Hepatocyte (in vitro differentiated cells): ENCODE measurements at regions not wholly inside any gene's neighbourhood (a gene's known extent, or its start where the extent isn't known, plus 50 kb on each side); places are given as distances from the start of the nearest gene placed in this dataset.

Experiments
- DNase-seq: peaks from one replicate; pipeline ENCODE4 v3.0.0-alpha.2; 2016; ENCODE audit warnings: low spot score
- H2AFZ ChIP-seq: fragments of 200-600 bp; sonication (generic); 2 replicates; pipeline ENCODE4 v1.6.0; 2016; ENCODE audit warnings: antibody characterized with exemption, mild to moderate bottlenecking
- H3K27ac ChIP-seq: fragments of 200-600 bp; sonication (generic); 2 replicates; pipeline ENCODE4 v1.5.1; 2016; ENCODE audit warnings: mild to moderate bottlenecking
- H3K27me3 ChIP-seq: fragments of 200-600 bp; sonication (generic); 2 replicates; pipeline ENCODE4 v1.6.1; 2016
- H3K36me3 ChIP-seq: fragments of 200-600 bp; sonication (generic); replicated peaks from 2 replicates; pipeline ENCODE4 v1.5.1; 2016; ENCODE audit warnings: low read depth; ENCODE audit not compliant: insufficient read depth
- H3K4me1 ChIP-seq: fragments of 200-600 bp; sonication (generic); 2 replicates; pipeline ENCODE4 v1.5.1; 2016; ENCODE audit warnings: mild to moderate bottlenecking, moderate library complexity; ENCODE audit not compliant: insufficient read depth
- H3K4me2 ChIP-seq: fragments of 200-600 bp; sonication (generic); 2 replicates; pipeline ENCODE4 v1.6.0; 2016
- H3K4me3 ChIP-seq: fragments of 200-600 bp; sonication (generic); 2 replicates; pipeline ENCODE4 v1.5.1; 2016; ENCODE audit warnings: mild to moderate bottlenecking
- H3K79me2 ChIP-seq: fragments of 200-600 bp; sonication (generic); 2 replicates; pipeline ENCODE4 v1.6.0; 2017; ENCODE audit warnings: mild to moderate bottlenecking
- H3K9me2 ChIP-seq: fragments of 200-600 bp; sonication (generic); replicated peaks from 2 replicates; pipeline ENCODE4 v1.6.0; 2017; ENCODE audit warnings: mild to moderate bottlenecking; ENCODE audit not compliant: insufficient read depth
- H3K9me3 ChIP-seq: fragments of 200-600 bp; sonication (generic); 2 replicates; pipeline ENCODE4 v1.5.1; 2016; ENCODE audit warnings: low read depth, mild to moderate bottlenecking
- H4K20me1 ChIP-seq: fragments of 200-600 bp; sonication (generic); 2 replicates; pipeline ENCODE4 v1.6.0; 2016; ENCODE audit warnings: mild to moderate bottlenecking; ENCODE audit not compliant: insufficient read depth, poor library complexity, severe bottlenecking
- EZH2 ChIP-seq: fragments of 200-600 bp; sonication (generic); IDR thresholded peaks from 2 replicates; pipeline ENCODE4 v1.6.1; 2016; ENCODE audit warnings: antibody characterized with exemption, mild to moderate bottlenecking, borderline replicate concordance
- EZH2phosphoT487 ChIP-seq: fragments of 200-600 bp; sonication (generic); IDR thresholded peaks from one replicate; pipeline ENCODE4 v1.6.1; 2018; ENCODE audit warnings: antibody characterized with exemption, mild to moderate bottlenecking, low read depth, moderate library complexity; ENCODE audit not compliant: unreplicated experiment, severe bottlenecking
- WGBS: methylation state at CpG from one replicate; pipeline ENCODE4 v1.1.6; 2016; ENCODE audit warnings: low lambda C conversion rate; ENCODE audit errors: missing lambda C conversion rate; 5-methylcytosine and 5-hydroxymethylcytosine counted together
- TF ChIP-seq, protein P1 (sequence below): fragments of 200-600 bp; sonication (generic); IDR thresholded peaks from 2 replicates; pipeline ENCODE4 v1.5.1; 2016; ENCODE audit warnings: antibody characterized with exemption, mild to moderate bottlenecking; ENCODE audit not compliant: poor library complexity

DNA sequence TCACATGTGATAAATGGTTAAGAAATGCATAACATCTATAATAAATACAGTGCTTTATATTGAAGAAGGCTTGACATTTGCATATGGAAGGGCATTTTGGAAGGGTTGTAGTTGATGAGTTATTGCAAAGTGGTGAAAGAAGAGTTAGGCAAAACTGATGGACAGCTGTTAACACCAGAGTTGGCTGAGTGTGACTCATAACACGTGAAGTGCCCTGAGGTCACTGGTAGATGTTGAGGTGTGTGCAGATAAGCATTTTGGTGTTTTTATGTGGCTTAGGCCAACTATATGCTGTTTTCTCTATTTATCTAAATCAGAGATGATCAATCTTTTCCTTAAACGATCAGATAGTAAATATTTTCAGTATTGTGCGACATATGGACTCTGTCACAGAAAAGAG, 154.3 kb upstream of the KCNH7 start:
- no peaks in the 10 kb centered on the region for H3K79me2 ChIP-seq
- H4K20me1 ChIP-seq = no peaks in the 10 kb centered on the region
- H3K4me3 ChIP-seq = no peak overlapping the region
- H2AFZ ChIP-seq = no peak overlapping the region
- no peak overlapping the region for H3K27ac ChIP-seq
- no peak for DNase-seq
- H3K4me1 ChIP-seq = no peaks in the 10 kb centered on the region
- H3K9me3 ChIP-seq = no peaks in the 10 kb centered on the region
- H3K27me3 ChIP-seq = no peaks in the 10 kb centered on the region
- 80% methylated on average over 3 of the region's 3 CpGs for WGBS
- TF ChIP-seq EZH2phosphoT487 (no peak), EZH2 (no peak)
- TF ChIP-seq, protein P1, sequence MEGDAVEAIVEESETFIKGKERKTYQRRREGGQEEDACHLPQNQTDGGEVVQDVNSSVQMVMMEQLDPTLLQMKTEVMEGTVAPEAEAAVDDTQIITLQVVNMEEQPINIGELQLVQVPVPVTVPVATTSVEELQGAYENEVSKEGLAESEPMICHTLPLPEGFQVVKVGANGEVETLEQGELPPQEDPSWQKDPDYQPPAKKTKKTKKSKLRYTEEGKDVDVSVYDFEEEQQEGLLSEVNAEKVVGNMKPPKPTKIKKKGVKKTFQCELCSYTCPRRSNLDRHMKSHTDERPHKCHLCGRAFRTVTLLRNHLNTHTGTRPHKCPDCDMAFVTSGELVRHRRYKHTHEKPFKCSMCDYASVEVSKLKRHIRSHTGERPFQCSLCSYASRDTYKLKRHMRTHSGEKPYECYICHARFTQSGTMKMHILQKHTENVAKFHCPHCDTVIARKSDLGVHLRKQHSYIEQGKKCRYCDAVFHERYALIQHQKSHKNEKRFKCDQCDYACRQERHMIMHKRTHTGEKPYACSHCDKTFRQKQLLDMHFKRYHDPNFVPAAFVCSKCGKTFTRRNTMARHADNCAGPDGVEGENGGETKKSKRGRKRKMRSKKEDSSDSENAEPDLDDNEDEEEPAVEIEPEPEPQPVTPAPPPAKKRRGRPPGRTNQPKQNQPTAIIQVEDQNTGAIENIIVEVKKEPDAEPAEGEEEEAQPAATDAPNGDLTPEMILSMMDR = no peak
- no peak overlapping the region for H3K4me2 ChIP-seq
- H3K36me3 ChIP-seq = no peaks in the 10 kb centered on the region
- no peaks in the 10 kb centered on the region for H3K9me2 ChIP-seq

DNA sequence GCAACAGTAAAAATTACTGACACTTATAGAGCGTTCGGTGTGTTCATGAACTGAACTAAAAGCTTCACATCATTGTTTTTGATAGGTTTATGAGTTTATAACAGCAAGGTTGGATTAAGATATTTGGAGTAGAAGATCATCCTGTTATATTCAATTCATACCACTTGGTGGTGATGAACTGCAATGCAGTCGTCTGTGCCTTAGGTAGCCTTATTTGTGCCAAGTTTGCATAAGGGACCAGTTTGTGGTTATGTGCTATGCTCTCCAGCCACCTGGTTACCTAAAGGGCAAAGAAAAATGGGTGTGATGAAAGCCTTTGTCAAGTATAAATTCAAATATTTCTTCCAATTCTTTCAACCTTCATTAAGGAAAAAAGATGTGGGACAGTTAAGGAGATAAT, 150.9 kb upstream of the KCNH7 start:
- no peaks in the 10 kb centered on the region for H3K27me3 ChIP-seq
- no peaks in the 10 kb centered on the region for H3K9me3 ChIP-seq
- H3K4me1 ChIP-seq = no peaks in the 10 kb centered on the region
- WGBS = 31% methylated on average over 3 of the region's 3 CpGs
- H3K27ac ChIP-seq = no peak overlapping the region
- TF ChIP-seq EZH2phosphoT487 (no peak), EZH2 (no peak)
- TF ChIP-seq, protein P1 = no peak
- H3K36me3 ChIP-seq = no peaks in the 10 kb centered on the region
- H3K9me2 ChIP-seq = no peaks in the 10 kb centered on the region
- no peak overlapping the region for H3K4me3 ChIP-seq
- no peak overlapping the region for H2AFZ ChIP-seq
- no peaks in the 10 kb centered on the region for H3K79me2 ChIP-seq
- H4K20me1 ChIP-seq = no peaks in the 10 kb centered on the region
- DNase-seq = no peak
- no peak overlapping the region for H3K4me2 ChIP-seq

- no peaks in the 10 kb centered on the region for H3K4me1 ChIP-seq
- H3K79me2 ChIP-seq = no peaks in the 10 kb centered on the region
- TF ChIP-seq, protein P1 = no peak
- TF ChIP-seq EZH2phosphoT487 = no peak
- TF ChIP-seq EZH2 = no peak
- WGBS = 55% methylated on average over 2 of the region's 2 CpGs
- H3K9me2 ChIP-seq = no peaks in the 10 kb centered on the region
- no peaks in the 10 kb centered on the region for H3K9me3 ChIP-seq
- no peak overlapping the region for H3K27ac ChIP-seq
- H3K27me3 ChIP-seq = no peaks in the 10 kb centered on the region
- H3K36me3 ChIP-seq = no peaks in the 10 kb centered on the region
- H3K4me2 ChIP-seq = no peak overlapping the region
- no peaks in the 10 kb centered on the region for H4K20me1 ChIP-seq
- H3K4me3 ChIP-seq = no peak overlapping the region
- DNase-seq = no peak
- H2AFZ ChIP-seq = no peak overlapping the region
Observed at GRCh38 chr2:162974771-162975170, 136.2 kb upstream of the KCNH7 start.

DNA sequence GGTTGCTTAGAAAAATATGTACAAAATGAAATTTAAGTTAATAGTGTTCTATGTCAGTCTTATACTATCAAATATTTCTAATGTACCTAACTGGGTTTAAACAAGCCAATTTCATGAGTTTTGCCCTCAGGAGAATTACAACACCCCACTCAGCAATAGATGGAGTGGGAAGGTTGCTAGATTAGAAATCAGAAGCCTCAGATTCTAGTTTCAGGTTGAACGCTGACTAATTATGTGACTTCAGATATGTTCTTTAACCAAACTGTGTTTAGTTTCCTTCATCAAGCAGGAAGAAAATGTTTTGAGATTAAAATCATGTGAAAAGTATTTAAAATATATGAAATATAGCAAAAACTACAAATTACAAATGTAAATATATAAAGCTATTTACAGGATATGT, 133.8 kb upstream of the KCNH7 start:
- Histone ChIP-seq H4K20me1 (no peaks in the 10 kb centered on the region), H3K79me2 (no peaks in the 10 kb centered on the region), H3K9me3 (no peaks in the 10 kb centered on the region), H3K9me2 (no peaks in the 10 kb centered on the region), H3K36me3 (no peaks in the 10 kb centered on the region), H3K4me2 (no peak overlapping the region), H2AFZ (no peak overlapping the region), H3K4me3 (no peak overlapping the region), H3K27ac (no peak overlapping the region), H3K27me3 (no peaks in the 10 kb centered on the region), H3K4me1 (no peaks in the 10 kb centered on the region)
- 97% methylated on average over 1 of the region's 1 CpG for WGBS
- DNase-seq = no peak
- TF ChIP-seq, protein P1 = no peak
- TF ChIP-seq EZH2phosphoT487 = no peak
- TF ChIP-seq EZH2 = no peak
